C4-2B (cell line): ENCODE measurements at regions not wholly inside any gene's neighbourhood (a gene's known extent, or its start where the extent isn't known, plus 50 kb on each side); places are given as distances from the start of the nearest gene placed in this dataset.
"Not testable (repeated sequence)": the region's sequence is repeated elsewhere in the genome, so short reads cannot be mapped to it uniquely, and the experiment has no call there.

ENCODE experiments used
- H3K27ac ChIP-seq: fragments of 450-650 bp; 2 replicates; pipeline ENCODE4 v1.5.1; 2017
- CTCF ChIP-seq: fragments of 450-650 bp; conservative IDR thresholded peaks from 2 replicates; pipeline ENCODE4 v1.5.1; 2017; ENCODE audit warnings: mild to moderate bottlenecking
- ZFX ChIP-seq: fragments of 450-650 bp; IDR thresholded peaks from 2 replicates; pipeline ENCODE4 v1.6.1; 2017

GRCh38 chr3:137583256-137583655, 180.9 kb upstream of the SOX14 start:
- H3K27ac ChIP-seq = no peak overlapping the region
- TF ChIP-seq CTCF (no peak), ZFX (no peak)

GRCh38 chr3:137588871-137589270, 175.2 kb upstream of the SOX14 start:
- TF ChIP-seq CTCF (no peak), ZFX (no peak)
- H3K27ac ChIP-seq = no peak overlapping the region

GRCh38 chr3:137595415-137595814, 168.7 kb upstream of the SOX14 start:
- not testable (repeated sequence) for H3K27ac ChIP-seq

- no peak overlapping the region for H3K27ac ChIP-seq
- TF ChIP-seq ZFX = no peak
- TF ChIP-seq CTCF = no peak
These were observed 153.4 kb upstream of the SOX14 start for GRCh38 chr3:137610723-137611122.

GRCh38 chr3:137612291-137612690, 151.8 kb upstream of the SOX14 start:
- TF ChIP-seq ZFX = no peak
- H3K27ac ChIP-seq = no peak overlapping the region

GRCh38 chr3:137615659-137616418, 148.3 kb upstream of the SOX14 start:
- H3K27ac ChIP-seq = no peak overlapping the region

GRCh38 chr3:137641879-137642704, 122.0 kb upstream of the SOX14 start:
- H3K27ac ChIP-seq = no peak overlapping the region
- no peak for TF ChIP-seq CTCF
- no peak for TF ChIP-seq ZFX

More at GRCh38 chr3:137615659-137616418, 148.3 kb upstream of the SOX14 start:
- TF ChIP-seq CTCF = no peak
- TF ChIP-seq ZFX = no peak

GRCh38 chr3:137642831-137643230, 121.3 kb upstream of the SOX14 start:
- no peak overlapping the region for H3K27ac ChIP-seq
- TF ChIP-seq CTCF = no peak
- TF ChIP-seq ZFX = no peak
